Mesothelial cell of epicardium (in vitro differentiated cells): ENCODE measurements at regions not wholly inside any gene's neighbourhood (a gene's known extent, or its start where the extent isn't known, plus 50 kb on each side); places are given as distances from the start of the nearest gene placed in this dataset.

Experiments used
- DNase-seq, 2 experiments: peaks; one replicate each; pipeline ENCODE4 v3.0.0; 2021; ENCODE audit warnings: low spot score in 2 of 2; ENCODE audit not compliant: unreplicated experiment in 2 of 2
- H3K27ac Mint-ChIP-seq: 2 replicates; pipeline ENCODE4 v1.8.0; 2021; ENCODE audit warnings: mixed read lengths
- H3K27me3 Mint-ChIP-seq: 2 replicates; pipeline ENCODE4 v1.8.0; 2021; ENCODE audit warnings: low read depth, mixed read lengths
- H3K36me3 Mint-ChIP-seq: 2 replicates; pipeline ENCODE4 v1.8.0; 2021; ENCODE audit warnings: mixed read lengths
- H3K4me1 Mint-ChIP-seq: 2 replicates; pipeline ENCODE4 v1.8.0; 2021; ENCODE audit warnings: mixed read lengths
- H3K4me3 Mint-ChIP-seq: 2 replicates; pipeline ENCODE4 v1.8.0; 2021; ENCODE audit warnings: mild to moderate bottlenecking, moderate library complexity, mixed read lengths
- H3K9me3 Mint-ChIP-seq: 2 replicates; pipeline ENCODE4 v1.8.0; 2021; ENCODE audit warnings: mixed read lengths
- TF ChIP-seq, protein P1 (sequence below): fragments of 200-600 bp; sonication (generic); IDR thresholded peaks from one replicate; pipeline ENCODE4 v1.5.0; 2021; ENCODE audit warnings: antibody characterized with exemption; ENCODE audit not compliant: unreplicated experiment

GRCh38 chr13:50129081-50129705 lies 113.9 kb downstream of the KCNRG start:
- Mint-ChIP-seq H3K27me3 (peaks cover 84% of the 10 kb centered on the region), H3K4me3 (peak overlapping the region; percentile 52), H3K9me3 (no peaks in the 10 kb centered on the region), H3K27ac (no peak overlapping the region), H3K4me1 (peaks cover 53% of the 10 kb centered on the region), H3K36me3 (no peaks in the 10 kb centered on the region)
- TF ChIP-seq, protein P1, sequence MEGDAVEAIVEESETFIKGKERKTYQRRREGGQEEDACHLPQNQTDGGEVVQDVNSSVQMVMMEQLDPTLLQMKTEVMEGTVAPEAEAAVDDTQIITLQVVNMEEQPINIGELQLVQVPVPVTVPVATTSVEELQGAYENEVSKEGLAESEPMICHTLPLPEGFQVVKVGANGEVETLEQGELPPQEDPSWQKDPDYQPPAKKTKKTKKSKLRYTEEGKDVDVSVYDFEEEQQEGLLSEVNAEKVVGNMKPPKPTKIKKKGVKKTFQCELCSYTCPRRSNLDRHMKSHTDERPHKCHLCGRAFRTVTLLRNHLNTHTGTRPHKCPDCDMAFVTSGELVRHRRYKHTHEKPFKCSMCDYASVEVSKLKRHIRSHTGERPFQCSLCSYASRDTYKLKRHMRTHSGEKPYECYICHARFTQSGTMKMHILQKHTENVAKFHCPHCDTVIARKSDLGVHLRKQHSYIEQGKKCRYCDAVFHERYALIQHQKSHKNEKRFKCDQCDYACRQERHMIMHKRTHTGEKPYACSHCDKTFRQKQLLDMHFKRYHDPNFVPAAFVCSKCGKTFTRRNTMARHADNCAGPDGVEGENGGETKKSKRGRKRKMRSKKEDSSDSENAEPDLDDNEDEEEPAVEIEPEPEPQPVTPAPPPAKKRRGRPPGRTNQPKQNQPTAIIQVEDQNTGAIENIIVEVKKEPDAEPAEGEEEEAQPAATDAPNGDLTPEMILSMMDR, result no peak
- DNase-seq, result no peak

DNA sequence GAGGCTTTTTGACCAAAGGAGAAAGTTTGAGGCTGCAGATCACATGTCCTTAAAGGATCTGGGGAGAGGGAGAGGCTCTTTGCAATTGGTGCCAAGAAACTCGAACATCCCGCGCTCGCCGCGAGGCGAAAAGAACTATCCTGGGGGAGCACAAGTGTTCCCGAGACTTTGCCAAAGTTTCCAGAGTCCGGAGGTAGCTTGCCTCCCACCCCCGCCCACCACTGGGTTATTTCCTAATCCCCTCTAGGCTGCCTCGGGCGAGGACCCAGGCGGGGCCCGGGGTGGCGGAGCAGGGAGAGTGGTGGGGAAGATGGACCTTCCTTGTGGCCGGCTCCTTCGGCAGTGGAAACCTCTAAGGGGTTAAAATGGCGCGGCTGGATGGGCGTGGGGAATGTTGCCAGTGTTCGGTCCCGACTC lies 114.5 kb downstream of the KCNRG start:
- peak in 1 of 2 experiments; percentile 39 for DNase-seq
- peaks cover 53% of the 10 kb centered on the region for H3K4me1 Mint-ChIP-seq
- H3K4me3 Mint-ChIP-seq, result peak overlapping the region; percentile 52
- no peaks in the 10 kb centered on the region for H3K36me3 Mint-ChIP-seq
- H3K27me3 Mint-ChIP-seq, result peaks cover 89% of the 10 kb centered on the region
- H3K9me3 Mint-ChIP-seq, result no peaks in the 10 kb centered on the region
- H3K27ac Mint-ChIP-seq, result no peak overlapping the region
- TF ChIP-seq, protein P1, result no peak

DNA sequence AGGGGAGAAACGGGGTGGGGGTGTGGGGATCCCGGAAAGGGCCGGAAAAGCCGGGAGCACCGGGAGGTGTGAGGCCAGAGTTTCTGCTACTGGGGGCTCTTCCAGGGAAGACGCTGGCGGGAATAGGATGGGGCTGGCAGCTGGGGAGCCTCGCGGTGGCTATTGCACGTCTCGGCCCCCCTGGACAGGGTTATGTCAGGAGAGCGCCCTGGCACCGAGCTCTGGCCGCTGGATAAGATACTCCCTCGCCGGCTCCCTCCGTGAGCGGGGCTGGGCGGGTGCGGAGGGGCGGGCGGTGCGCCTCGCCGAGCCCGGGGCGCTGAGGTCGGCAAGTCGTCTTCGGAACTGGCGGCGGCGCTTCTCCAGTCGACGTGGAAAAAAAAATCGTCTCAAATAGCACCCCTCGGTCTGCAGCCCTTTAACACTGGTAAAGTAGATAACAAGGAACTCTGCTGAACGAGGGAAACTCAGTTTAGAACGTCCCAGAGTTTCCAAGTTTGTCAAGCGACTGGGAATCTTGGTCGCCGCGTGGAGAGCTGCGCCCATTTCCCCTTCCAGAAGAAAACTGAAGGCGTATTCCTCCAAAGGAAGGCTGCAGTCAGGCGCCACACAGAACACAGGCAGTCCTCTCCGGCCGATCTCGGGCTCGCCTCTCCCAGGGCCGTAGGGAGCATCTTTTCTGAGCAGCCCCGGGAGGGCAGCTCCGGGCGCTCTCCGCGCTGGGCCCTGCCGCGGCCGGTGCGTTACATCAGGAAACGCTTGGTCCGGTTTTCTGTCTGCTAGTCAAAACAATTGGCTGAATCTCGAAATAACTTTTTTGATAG lies 115.1 kb downstream of the KCNRG start:
- no peaks in the 10 kb centered on the region for H3K9me3 Mint-ChIP-seq
- peak in 1 of 2 experiments; percentile 51 for DNase-seq
- H3K27me3 Mint-ChIP-seq, result peaks cover 95% of the 10 kb centered on the region
- no peak overlapping the region for H3K27ac Mint-ChIP-seq
- TF ChIP-seq, protein P1, result no peak
- H3K36me3 Mint-ChIP-seq, result no peaks in the 10 kb centered on the region
- H3K4me3 Mint-ChIP-seq, result peak overlapping the region; percentile 52
- peaks cover 53% of the 10 kb centered on the region for H3K4me1 Mint-ChIP-seq

- Mint-ChIP-seq H3K4me3 (peak overlapping the region; percentile 52), H3K27ac (no peak overlapping the region), H3K4me1 (peaks cover 42% of the 10 kb centered on the region), H3K9me3 (no peaks in the 10 kb centered on the region), H3K36me3 (no peaks in the 10 kb centered on the region), H3K27me3 (peaks cover 94% of the 10 kb centered on the region)
- DNase-seq, result peak in 1 of 2 experiments; percentile 39
- TF ChIP-seq, protein P1, result no peak
These were observed 117.0 kb downstream of the KCNRG start for GRCh38 chr13:50131920-50132903.

- Mint-ChIP-seq H3K27ac (no peak overlapping the region), H3K36me3 (no peaks in the 10 kb centered on the region), H3K4me3 (peak overlapping the region; percentile 52), H3K27me3 (peaks cover 94% of the 10 kb centered on the region), H3K4me1 (peaks cover 36% of the 10 kb centered on the region), H3K9me3 (no peaks in the 10 kb centered on the region)
- TF ChIP-seq, protein P1, result no peak
- peak in 1 of 2 experiments; percentile 40 for DNase-seq
These were observed 117.7 kb downstream of the KCNRG start for GRCh38 chr13:50132904-50133357.
